Natural killer cell (primary cell): ENCODE measurements at regions not wholly inside any gene's neighbourhood (a gene's known extent, or its start where the extent isn't known, plus 50 kb on each side); places are given as distances from the start of the nearest gene placed in this dataset.

Experiments
- ATAC-seq, 3 donors: fragments of 150-1000 bp in 2 of 3; fragments of 200-7000 bp in 1 of 3; cut with Tn5 transposase; 1 replicate in 1 of 3; 2 replicates in 2 of 3; pipeline ENCODE4 v1.10.0; 2021; ENCODE audit warnings: mild to moderate bottlenecking in 2 of 3, moderate library complexity in 2 of 3
- DNase-seq, 2 donors: peaks; one replicate each; pipeline versions ENCODE4 v3.0.0 to v3.0.0-alpha.2; 2013 to 2021; ENCODE audit warnings: mixed read lengths in 1 of 2
- H3K27ac ChIP-seq: one replicate; pipeline ENCODE4 v1.5.1; 2013; ENCODE audit warnings: mild to moderate bottlenecking, low read length
- H3K27me3 ChIP-seq: one replicate; pipeline ENCODE4 v1.6.1; 2013; ENCODE audit warnings: low read length; ENCODE audit not compliant: control insufficient read depth, insufficient read depth
- H3K36me3 ChIP-seq: one replicate; pipeline ENCODE4 v1.6.1; 2013; ENCODE audit warnings: low read length; ENCODE audit not compliant: control insufficient read depth, insufficient read depth
- H3K4me1 ChIP-seq: one replicate; pipeline ENCODE4 v1.6.1; 2013; ENCODE audit warnings: low read length; ENCODE audit not compliant: control insufficient read depth, insufficient read depth
- H3K4me3 ChIP-seq: one replicate; pipeline ENCODE4 v1.5.1; 2013; ENCODE audit warnings: low read length
- H3K9me3 ChIP-seq: one replicate; pipeline ENCODE4 v1.6.1; 2013; ENCODE audit warnings: low read length; ENCODE audit not compliant: control insufficient read depth, insufficient read depth
- H3K27ac Mint-ChIP-seq, 2 donors: one replicate each; pipeline ENCODE4 v1.8.0; 2022; ENCODE audit warnings: mild to moderate bottlenecking in 2 of 2, mixed read lengths in 2 of 2, moderate library complexity in 1 of 2
- H3K27me3 Mint-ChIP-seq, 2 donors: one replicate each; pipeline ENCODE4 v1.8.0; 2022; ENCODE audit warnings: low read depth in 2 of 2, mixed read lengths in 2 of 2
- H3K36me3 Mint-ChIP-seq: one replicate; pipeline ENCODE4 v1.8.0; 2022; ENCODE audit warnings: mixed read lengths
- H3K4me1 Mint-ChIP-seq, 2 donors: one replicate each; pipeline ENCODE4 v1.8.0; 2022; ENCODE audit warnings: mixed read lengths in 2 of 2
- H3K4me3 Mint-ChIP-seq: one replicate; pipeline ENCODE4 v1.8.0; 2022; ENCODE audit warnings: mild to moderate bottlenecking, moderate library complexity, mixed read lengths
- H3K9me3 Mint-ChIP-seq, 2 donors: one replicate each; pipeline ENCODE4 v1.8.0; 2022; ENCODE audit warnings: mixed read lengths in 2 of 2
- CTCF ChIP-seq: fragments of 200-600 bp; IDR thresholded peaks from one replicate; pipeline ENCODE4 v1.8.0; 2022; ENCODE audit warnings: antibody characterized with exemption
- WGBS: methylation state at CpG from one replicate; pipeline ENCODE4 v1.1.7; 2013; ENCODE audit warnings: missing lambda C conversion rate; ENCODE audit not compliant: insufficient coverage; 5-methylcytosine and 5-hydroxymethylcytosine counted together
- intact Hi-C: fragments of 100-400 bp; cut with micrococcal nuclease; formaldehyde crosslinking; loops from one replicate; pipeline ENCODE4 v1.14.2; 2022

DNA sequence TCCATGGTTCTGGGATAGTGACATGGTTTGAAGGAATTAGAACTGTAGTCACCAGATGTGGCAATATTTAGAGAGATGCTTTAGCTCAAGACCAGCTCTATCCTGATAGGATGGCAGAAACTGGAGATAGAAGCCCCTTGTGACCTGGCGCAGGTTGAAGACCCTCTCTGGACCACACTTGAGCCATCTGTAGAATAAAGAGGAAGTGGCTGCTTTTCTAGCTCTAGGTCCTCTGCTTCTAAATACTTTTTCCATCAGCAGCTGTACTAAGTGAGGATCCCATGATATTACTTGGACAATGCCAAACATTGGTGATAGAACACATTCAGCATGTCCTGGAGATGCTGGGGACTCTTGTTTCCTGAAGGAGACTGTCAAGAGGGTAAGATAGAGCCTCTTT, 172.6 kb downstream of the PDCD6IP start:
- no peak overlapping the region for H3K4me3 Mint-ChIP-seq
- H3K36me3 Mint-ChIP-seq, result peaks cover 7% of the 10 kb centered on the region
- Histone ChIP-seq H3K9me3 (peaks cover 7% of the 10 kb centered on the region), H3K36me3 (no peaks in the 10 kb centered on the region), H3K27ac (no peak overlapping the region), H3K4me3 (no peak overlapping the region), H3K4me1 (no peaks in the 10 kb centered on the region), H3K27me3 (no peaks in the 10 kb centered on the region)
- DNase-seq (no peak), ATAC-seq (no peak)
- intact Hi-C loops, result no loop called here
- TF ChIP-seq CTCF, result no peak
- H3K27me3 Mint-ChIP-seq, result peaks cover 6 to 11% of the 10 kb centered on the region in 2 donors
- H3K4me1 Mint-ChIP-seq, result peaks cover 11 to 12% of the 10 kb centered on the region in 2 donors
- WGBS, result 100% methylated on average over 1 of the region's 1 CpG
- H3K9me3 Mint-ChIP-seq, result peaks cover 2 to 3% of the 10 kb centered on the region in 2 donors
- no peak overlapping the region for H3K27ac Mint-ChIP-seq

DNA sequence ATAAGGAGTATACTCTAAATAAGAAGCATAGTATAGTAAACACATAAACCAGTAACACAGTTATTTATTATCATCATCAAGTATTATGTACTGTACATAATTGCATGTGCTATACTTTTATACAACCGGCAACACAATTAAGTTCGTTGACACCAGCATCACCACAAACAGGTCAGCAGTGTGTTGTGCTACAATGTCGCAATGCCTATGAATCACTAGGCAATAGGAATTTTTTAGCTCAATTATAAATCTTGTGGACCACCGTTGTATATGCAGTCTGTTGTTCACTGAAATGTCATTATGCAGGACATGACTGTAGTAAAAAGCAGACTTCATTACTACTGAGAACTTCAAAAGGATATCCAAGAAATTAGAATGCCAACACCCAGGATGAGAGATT, 177.0 kb downstream of the PDCD6IP start:
- Histone ChIP-seq H3K4me1 (no peaks in the 10 kb centered on the region), H3K9me3 (peaks cover 2% of the 10 kb centered on the region), H3K27me3 (no peaks in the 10 kb centered on the region), H3K36me3 (no peaks in the 10 kb centered on the region), H3K27ac (no peak overlapping the region), H3K4me3 (no peak overlapping the region)
- no peaks in the 10 kb centered on the region for H3K9me3 Mint-ChIP-seq
- 92% methylated on average over 4 of the region's 4 CpGs for WGBS
- ATAC-seq (no peak), DNase-seq (no peak)
- H3K4me3 Mint-ChIP-seq, result no peak overlapping the region
- peaks cover 0 to 4% of the 10 kb centered on the region in 2 donors for H3K27me3 Mint-ChIP-seq
- H3K4me1 Mint-ChIP-seq, result peaks cover 11 to 12% of the 10 kb centered on the region in 2 donors
- TF ChIP-seq CTCF, result no peak
- H3K36me3 Mint-ChIP-seq, result peaks cover 6% of the 10 kb centered on the region
- H3K27ac Mint-ChIP-seq, result no peak overlapping the region
- intact Hi-C loops, result no loop called here

DNA sequence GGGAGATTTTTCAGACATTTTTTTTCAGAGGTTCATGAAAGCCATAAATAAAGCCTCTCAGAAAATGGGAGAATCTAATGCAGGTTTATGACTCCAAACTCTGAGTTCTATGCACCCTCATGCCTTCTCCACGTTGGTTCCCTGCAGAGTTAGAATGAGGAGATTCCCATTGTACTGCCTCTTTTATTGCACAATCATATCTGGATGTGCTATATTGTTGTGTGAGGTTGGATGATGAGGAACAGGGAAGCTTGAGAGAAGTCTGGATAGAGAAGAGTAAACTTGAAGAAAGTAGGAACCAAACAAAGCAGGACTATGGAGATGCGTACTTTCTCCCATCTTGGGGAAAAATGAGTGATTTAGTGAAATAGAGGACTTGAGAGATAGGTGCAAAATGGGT, 178.8 kb downstream of the PDCD6IP start:
- DNase-seq (no peak), ATAC-seq (no peak)
- H3K4me1 ChIP-seq, result no peaks in the 10 kb centered on the region
- H3K27me3 Mint-ChIP-seq, result no peaks in the 10 kb centered on the region
- H3K27ac Mint-ChIP-seq, result no peak overlapping the region
- no peaks in the 10 kb centered on the region for H3K36me3 ChIP-seq
- H3K9me3 Mint-ChIP-seq, result no peaks in the 10 kb centered on the region
- WGBS, result 86% methylated on average over 2 of the region's 2 CpGs
- peaks cover 11 to 12% of the 10 kb centered on the region in 2 donors for H3K4me1 Mint-ChIP-seq
- no peak overlapping the region for H3K4me3 ChIP-seq
- H3K4me3 Mint-ChIP-seq, result no peak overlapping the region
- no peaks in the 10 kb centered on the region for H3K36me3 Mint-ChIP-seq
- intact Hi-C loops, result no loop called here
- H3K27me3 ChIP-seq, result no peaks in the 10 kb centered on the region
- H3K27ac ChIP-seq, result no peak overlapping the region
- H3K9me3 ChIP-seq, result no peaks in the 10 kb centered on the region
- TF ChIP-seq CTCF, result no peak

GRCh38 chr3:33980252-33980651, 181.8 kb downstream of the PDCD6IP start:
- H3K9me3 Mint-ChIP-seq, result no peaks in the 10 kb centered on the region
- no peaks in the 10 kb centered on the region for H3K36me3 Mint-ChIP-seq
- no peak overlapping the region for H3K4me3 Mint-ChIP-seq
- 60% methylated on average over 3 of the region's 3 CpGs for WGBS
- no peak for ATAC-seq
- Histone ChIP-seq H3K27me3 (no peaks in the 10 kb centered on the region), H3K4me1 (no peaks in the 10 kb centered on the region), H3K36me3 (no peaks in the 10 kb centered on the region), H3K27ac (no peak overlapping the region), H3K4me3 (no peak overlapping the region), H3K9me3 (no peaks in the 10 kb centered on the region)
- intact Hi-C loops, result no loop called here
- DNase-seq, result peak in 1 of 2 donors; percentile 14
- no peak for TF ChIP-seq CTCF
- no peaks in the 10 kb centered on the region for H3K4me1 Mint-ChIP-seq
- no peak overlapping the region for H3K27ac Mint-ChIP-seq
- H3K27me3 Mint-ChIP-seq, result peaks cover 0 to 8% of the 10 kb centered on the region in 2 donors
